ENCODE measurements at regions not wholly inside any gene's neighbourhood (a gene's known extent, or its start where the extent isn't known, plus 50 kb on each side); places are given as distances from the start of the nearest gene placed in this dataset.

DNA sequence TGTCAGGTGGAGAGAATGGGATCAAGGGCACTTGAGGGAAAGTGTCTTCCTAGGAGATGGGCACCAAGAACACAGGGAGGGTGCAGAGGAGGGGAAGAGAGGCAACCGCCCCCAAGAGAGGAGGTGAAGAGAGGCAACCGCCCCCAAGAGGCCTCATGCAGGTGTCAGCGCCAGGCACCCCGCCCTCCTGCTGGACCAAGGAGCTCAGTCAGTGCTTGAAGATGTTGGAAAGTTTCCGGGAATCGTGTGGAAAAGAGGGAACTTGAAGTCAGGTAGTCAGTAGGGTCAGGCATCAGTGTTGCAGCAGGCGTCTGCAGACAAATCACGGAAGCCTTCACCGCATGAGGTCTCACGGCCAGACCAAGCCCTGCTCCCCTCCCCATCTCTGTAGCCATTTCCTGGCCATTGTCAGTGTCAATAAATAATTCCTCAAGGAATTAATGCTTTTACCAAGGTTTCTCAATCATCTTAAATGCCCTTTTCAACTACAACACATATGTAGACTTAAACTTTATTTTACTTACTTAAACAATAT is 353.1 kb downstream of the EIPR1 start:
- intact Hi-C loops (cut with DNase I; ENCODE audit: low total_unique reads): no loop called here
- TF ChIP-seq, protein P1, sequence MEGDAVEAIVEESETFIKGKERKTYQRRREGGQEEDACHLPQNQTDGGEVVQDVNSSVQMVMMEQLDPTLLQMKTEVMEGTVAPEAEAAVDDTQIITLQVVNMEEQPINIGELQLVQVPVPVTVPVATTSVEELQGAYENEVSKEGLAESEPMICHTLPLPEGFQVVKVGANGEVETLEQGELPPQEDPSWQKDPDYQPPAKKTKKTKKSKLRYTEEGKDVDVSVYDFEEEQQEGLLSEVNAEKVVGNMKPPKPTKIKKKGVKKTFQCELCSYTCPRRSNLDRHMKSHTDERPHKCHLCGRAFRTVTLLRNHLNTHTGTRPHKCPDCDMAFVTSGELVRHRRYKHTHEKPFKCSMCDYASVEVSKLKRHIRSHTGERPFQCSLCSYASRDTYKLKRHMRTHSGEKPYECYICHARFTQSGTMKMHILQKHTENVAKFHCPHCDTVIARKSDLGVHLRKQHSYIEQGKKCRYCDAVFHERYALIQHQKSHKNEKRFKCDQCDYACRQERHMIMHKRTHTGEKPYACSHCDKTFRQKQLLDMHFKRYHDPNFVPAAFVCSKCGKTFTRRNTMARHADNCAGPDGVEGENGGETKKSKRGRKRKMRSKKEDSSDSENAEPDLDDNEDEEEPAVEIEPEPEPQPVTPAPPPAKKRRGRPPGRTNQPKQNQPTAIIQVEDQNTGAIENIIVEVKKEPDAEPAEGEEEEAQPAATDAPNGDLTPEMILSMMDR (IDR thresholded peaks at IDR 0.05): no peak
- TF ChIP-seq POLR2A (IDR thresholded peaks at IDR 0.05): no peak
- H3K4me3 ChIP-seq (ENCODE audit: low read depth, poor library complexity, severe bottlenecking): no peak overlapping the region
- DNase-seq (ENCODE audit: low spot score in 2 of 2): peak in 1 of 2 donors; percentile 7
- 77 to 78% methylated on average over 10 of the region's 10 CpGs for WGBS, 2 donors

DNA sequence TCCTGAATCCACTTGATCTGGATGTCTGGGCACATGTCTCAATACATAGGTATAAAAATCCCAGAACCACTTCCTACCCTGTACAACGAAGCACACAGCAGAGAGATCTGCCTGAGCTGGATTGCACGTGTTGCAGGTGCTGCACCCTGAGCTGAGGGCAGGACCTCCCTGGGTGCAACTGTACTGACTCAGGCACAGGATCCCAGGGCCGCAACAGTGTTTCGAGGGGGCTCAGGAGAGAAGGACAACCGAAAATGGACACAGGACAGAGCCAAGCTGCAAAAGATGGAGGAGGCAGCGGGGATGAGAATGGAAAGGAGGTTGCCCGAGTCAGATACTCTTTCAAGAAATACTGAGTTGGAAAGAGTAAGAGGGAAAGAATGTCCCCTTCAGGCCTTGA is 354.1 kb downstream of the EIPR1 start:
- intact Hi-C loops (cut with DNase I; ENCODE audit: low total_unique reads): no loop called here
- DNase-seq (ENCODE audit: low spot score in 2 of 2): peak in 1 of 2 donors; percentile 8
- no peak overlapping the region for H3K4me3 ChIP-seq (ENCODE audit: low read depth, poor library complexity, severe bottlenecking)
- no peak for TF ChIP-seq POLR2A (IDR thresholded peaks at IDR 0.05)
- TF ChIP-seq, protein P1 (IDR thresholded peaks at IDR 0.05): no peak
- 90 to 91% methylated on average over 7 of the region's 7 CpGs for WGBS, 2 donors

DNA sequence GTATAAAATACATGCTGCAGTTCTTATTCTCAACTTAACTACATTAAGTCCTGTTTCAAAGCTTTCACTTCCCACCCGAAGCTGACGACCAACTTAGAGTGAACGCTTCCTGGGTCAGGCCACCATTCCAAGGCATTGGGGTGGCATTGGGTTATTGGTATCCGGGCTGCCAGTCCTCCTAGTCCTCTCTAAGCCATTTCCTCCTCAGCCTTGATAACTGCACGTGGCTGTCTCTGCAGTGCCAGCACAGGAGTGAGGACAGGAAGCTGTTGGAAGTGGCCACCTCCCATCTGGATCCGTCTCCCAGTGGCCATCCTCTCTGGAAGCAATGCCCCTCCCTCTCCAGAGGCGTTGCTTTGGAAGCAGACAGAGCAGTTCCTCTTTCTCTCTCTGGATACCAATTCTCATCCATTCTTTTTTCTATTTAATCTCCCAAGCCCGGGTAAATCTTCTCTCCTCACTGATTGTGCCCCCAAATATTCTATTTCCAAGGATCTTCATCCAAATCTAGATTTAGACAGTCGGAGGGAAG is 354.7 kb downstream of the EIPR1 start:
- peak in 1 of 2 donors; percentile 2 for DNase-seq (ENCODE audit: low spot score in 2 of 2)
- intact Hi-C loops (cut with DNase I; ENCODE audit: low total_unique reads): no loop called here
- 77 to 82% methylated on average over 9 of the region's 9 CpGs for WGBS, 2 donors
- no peak overlapping the region for H3K4me3 ChIP-seq (ENCODE audit: low read depth, poor library complexity, severe bottlenecking)
- TF ChIP-seq, protein P1 (IDR thresholded peaks at IDR 0.05): no peak
- TF ChIP-seq POLR2A (IDR thresholded peaks at IDR 0.05): no peak

DNA sequence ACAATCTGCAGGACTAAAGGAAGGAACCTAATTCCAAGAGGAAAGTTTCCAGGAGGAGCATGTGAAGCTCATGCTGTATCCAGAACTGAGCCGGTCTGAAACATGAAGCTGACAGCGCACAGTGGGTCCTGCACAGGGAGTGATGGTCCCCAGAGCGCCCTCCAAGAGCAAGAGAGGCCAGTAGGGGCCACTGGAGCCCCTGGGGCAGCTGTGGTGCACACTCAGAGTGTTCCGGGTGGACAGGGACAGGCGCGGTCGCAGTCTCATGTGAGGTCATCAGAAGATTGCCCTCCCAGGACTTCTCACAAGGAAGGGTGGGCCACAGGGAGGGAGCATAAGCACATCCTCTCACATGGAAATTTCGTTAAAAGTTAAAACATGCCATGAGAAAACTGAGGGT is 355.9 kb downstream of the EIPR1 start:
- DNase-seq (ENCODE audit: low spot score in 2 of 2): no peak
- no peak for TF ChIP-seq POLR2A (IDR thresholded peaks at IDR 0.05)
- TF ChIP-seq, protein P1 (IDR thresholded peaks at IDR 0.05): no peak
- no peak overlapping the region for H3K4me3 ChIP-seq (ENCODE audit: low read depth, poor library complexity, severe bottlenecking)
- intact Hi-C loops (cut with DNase I; ENCODE audit: low total_unique reads): no loop called here
- WGBS, 2 donors: 85 to 86% methylated on average over 8 of the region's 8 CpGs

DNA sequence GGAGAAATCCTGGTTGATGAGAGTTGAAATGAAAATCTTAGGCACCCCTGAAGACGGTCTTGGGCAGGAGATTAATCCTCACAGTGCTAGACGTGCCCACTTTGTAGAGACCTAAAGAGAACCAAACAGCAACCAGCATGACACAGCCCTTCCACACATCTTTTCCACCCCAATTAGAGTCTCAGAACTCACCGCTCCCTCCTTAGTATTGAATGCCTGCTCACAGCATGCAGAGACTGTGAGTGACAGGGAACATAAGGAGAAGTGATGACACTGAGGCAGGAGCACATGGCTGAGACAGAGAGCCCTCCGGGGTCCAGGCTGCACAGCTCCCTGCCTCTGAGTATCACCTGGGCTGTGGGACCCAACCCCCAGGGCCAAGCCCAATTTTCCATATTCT is 367.6 kb downstream of the EIPR1 start:
- no peak overlapping the region for H3K4me3 ChIP-seq (ENCODE audit: low read depth, poor library complexity, severe bottlenecking)
- intact Hi-C loops (cut with DNase I; ENCODE audit: low total_unique reads): no loop called here
- no peak for TF ChIP-seq POLR2A (IDR thresholded peaks at IDR 0.05)
- TF ChIP-seq, protein P1 (IDR thresholded peaks at IDR 0.05): no peak
- no peak for DNase-seq (ENCODE audit: low spot score in 2 of 2)
- WGBS, 2 donors: 58 to 67% methylated on average over 4 of the region's 4 CpGs

DNA sequence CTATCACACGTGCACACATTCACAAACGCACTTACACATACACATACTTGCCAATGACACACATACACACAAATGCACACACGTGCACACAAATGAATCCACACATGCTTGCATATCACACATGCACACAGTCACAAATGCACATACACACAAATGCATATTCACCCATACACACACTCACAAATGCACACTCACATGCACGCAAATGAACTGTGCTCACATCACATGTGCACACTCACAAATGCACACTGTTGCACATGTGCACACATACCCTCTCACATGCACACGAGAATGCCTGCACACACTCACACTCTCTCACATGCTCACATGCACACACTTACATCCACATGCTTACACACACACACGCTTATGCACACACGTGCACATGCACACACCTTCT is 368.1 kb downstream of the EIPR1 start:
- intact Hi-C loops (cut with DNase I; ENCODE audit: low total_unique reads): no loop called here
- TF ChIP-seq, protein P1 (IDR thresholded peaks at IDR 0.05): no peak
- TF ChIP-seq POLR2A (IDR thresholded peaks at IDR 0.05): no peak
- no peak overlapping the region for H3K4me3 ChIP-seq (ENCODE audit: low read depth, poor library complexity, severe bottlenecking)
- no peak for DNase-seq (ENCODE audit: low spot score in 2 of 2)
- WGBS, 2 donors: 72 to 74% methylated on average over 6 of the region's 7 CpGs

All from lower leg skin (tissue), 4 donors.